Transverse colon (tissue), 4 donors: ENCODE measurements at regions not wholly inside any gene's neighbourhood (a gene's known extent, or its start where the extent isn't known, plus 50 kb on each side); places are given as distances from the start of the nearest gene placed in this dataset.

Source experiments
- DNase-seq: peaks from one replicate; pipeline ENCODE4 v3.0.0-alpha.2; 2019
- H3K27ac ChIP-seq, 4 donors: fragments of 200-600 bp; sonication (generic); 2 replicates each; pipeline ENCODE4 v1.5.1; 2016 to 2018; ENCODE audit warnings: inconsistent platforms in 4 of 4
- H3K27me3 ChIP-seq: fragments of 200-600 bp; sonication (generic); 2 replicates; pipeline ENCODE4 v1.5.1; 2017; ENCODE audit warnings: inconsistent platforms
- H3K36me3 ChIP-seq, 4 donors: fragments of 200-600 bp; sonication (generic); 2 replicates each; pipeline ENCODE4 v1.5.1; 2017 to 2019; ENCODE audit warnings: inconsistent platforms in 4 of 4
- H3K4me1 ChIP-seq, 4 donors: fragments of 200-600 bp; sonication (generic); 2 replicates each; pipeline ENCODE4 v1.5.1; 2017 to 2020; ENCODE audit warnings: inconsistent platforms in 4 of 4
- H3K4me3 ChIP-seq, 4 donors: fragments of 200-600 bp; sonication (generic); 1 replicate in 1 of 4; 2 replicates in 3 of 4; pipeline versions ENCODE4 v1.5.1 to v1.6.1; 2017 to 2019; ENCODE audit warnings: inconsistent platforms in 4 of 4
- H3K9me3 ChIP-seq, 2 donors: fragments of 200-600 bp; sonication (generic); 2 replicates each; pipeline ENCODE4 v1.5.1; 2017 to 2019; ENCODE audit warnings: inconsistent platforms in 2 of 2
- CTCF ChIP-seq, 5 experiments: fragments of 200-600 bp in 3 of 5; fragments of 450-650 bp in 2 of 5; sonication (generic) in 3 of 5; IDR thresholded peaks; 1 replicate in 2 of 5; 2 replicates in 3 of 5; pipeline ENCODE4 v1.5.1; 2016 to 2017; ENCODE audit warnings: antibody characterized with exemption in 5 of 5, inconsistent platforms in 3 of 5, mild to moderate bottlenecking in 2 of 5, moderate library complexity in 1 of 5
- EP300 ChIP-seq: sonication (generic); formaldehyde crosslinking; IDR thresholded peaks from one replicate; pipeline ENCODE4 v1.6.1; 2017; ENCODE audit warnings: antibody characterized with exemption, low read depth
- POLR2A ChIP-seq: fragments of 450-650 bp; IDR thresholded peaks from one replicate; pipeline ENCODE4 v1.6.1; 2016; ENCODE audit warnings: antibody characterized with exemption, mild to moderate bottlenecking, moderate library complexity
- POLR2AphosphoS5 ChIP-seq, 3 donors: sonication (generic); formaldehyde crosslinking; IDR thresholded peaks; one replicate each; pipeline ENCODE4 v1.6.1; 2016; ENCODE audit warnings: antibody characterized with exemption in 3 of 3
- whole genome bisulfite sequencing, 2 donors: methylation state at CpG; one replicate each; pipeline ENCODE4 v1.1.5; 2018; ENCODE audit warnings: low coverage in 1 of 2; 5-methylcytosine and 5-hydroxymethylcytosine counted together
- in situ Hi-C, 4 donors: fragments of 200-750 bp; cut with MboI; loops; one replicate each; pipeline versions ENCODE4 v1.15.0 to v1.15.1; 2017; ENCODE audit warnings: low sequenced_read_pairs in 3 of 4, low pct_ligation_motif_present in 1 of 4, low pct_unique_long_range_greater_than_20kb in 1 of 4
- intact Hi-C: fragments of 100-400 bp; cut with DNase I; formaldehyde crosslinking; loops from one replicate; pipeline ENCODE4 v1.15.1; 2023; ENCODE audit warnings: low total_unique reads

GRCh38 chr2:121895723-121896571 lies 140.5 kb downstream of the TSN start:
- no peak overlapping the region for H3K27ac ChIP-seq
- no peak for DNase-seq
- in situ Hi-C loops, result no loop called here
- H3K27me3 ChIP-seq, result no peaks in the 10 kb centered on the region
- intact Hi-C loops, result no loop called here
- no peak for TF ChIP-seq CTCF (IDR thresholded peaks at IDR 0.05)
- TF ChIP-seq POLR2AphosphoS5 (IDR thresholded peaks at IDR 0.05), result no peak
- no peak for TF ChIP-seq POLR2A
- no peak for TF ChIP-seq EP300
- no peak overlapping the region for H3K4me3 ChIP-seq
- no peaks in the 10 kb centered on the region for H3K9me3 ChIP-seq
- 68 to 78% methylated on average over 6 to 14 of the region's 14 CpGs for WGBS, 2 donors
- H3K4me1 ChIP-seq, result no peaks in the 10 kb centered on the region
- H3K36me3 ChIP-seq, result no peaks in the 10 kb centered on the region

DNA sequence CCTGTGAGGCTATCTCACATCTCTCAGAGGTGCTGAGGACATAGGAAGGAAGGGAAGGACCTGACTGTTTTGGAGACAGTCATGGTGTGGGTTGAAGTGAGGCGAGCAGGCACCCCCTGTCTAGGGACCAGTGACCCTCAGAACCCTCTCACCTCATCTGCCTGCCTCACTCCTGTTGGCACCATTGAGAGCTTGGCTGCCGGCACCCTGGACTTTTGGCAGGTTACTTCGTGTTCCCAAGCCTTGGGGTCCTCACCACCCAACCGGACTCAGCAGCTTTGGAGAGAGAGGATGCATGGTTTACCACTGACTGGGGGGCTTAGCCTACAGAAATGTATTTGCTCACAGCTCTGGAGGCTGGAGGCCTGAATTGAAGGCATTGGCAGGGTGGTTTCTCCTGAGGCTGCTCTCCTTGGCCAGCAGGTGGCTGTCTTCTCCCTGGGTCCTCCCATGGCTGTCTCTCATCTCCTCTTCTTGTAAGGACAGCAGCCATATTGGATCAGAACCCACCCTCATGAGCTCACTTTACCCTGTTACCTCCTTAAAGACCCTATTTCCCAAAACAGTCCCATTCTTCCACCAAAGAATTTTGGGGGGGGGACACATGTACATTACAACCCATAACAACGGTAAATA lies 142.0 kb downstream of the TSN start:
- in situ Hi-C loops (no loop called here), intact Hi-C loops (no loop called here)

GRCh38 chr2:121898483-121898882 lies 143.0 kb downstream of the TSN start:
- Histone ChIP-seq H3K9me3 (no peaks in the 10 kb centered on the region), H3K27me3 (no peaks in the 10 kb centered on the region), H3K4me1 (peaks cover 0 to 10% (median 3%) of the 10 kb centered on the region in 4 donors), H3K36me3 (no peaks in the 10 kb centered on the region), H3K27ac (no peak overlapping the region), H3K4me3 (no peak overlapping the region)
- TF ChIP-seq EP300 (no peak), CTCF (IDR thresholded peaks at IDR 0.05) (no peak), POLR2A (no peak), POLR2AphosphoS5 (IDR thresholded peaks at IDR 0.05) (no peak)
- DNase-seq, result no peak
- intact Hi-C loops (no loop called here), in situ Hi-C loops (no loop called here)
- 70 to 80% methylated on average over 4 of the region's 4 CpGs for WGBS, 2 donors

More for the DNA sequence above, 142.0 kb downstream of the TSN start:
- Histone ChIP-seq H3K27me3 (no peaks in the 10 kb centered on the region), H3K4me3 (no peak overlapping the region), H3K27ac (no peak overlapping the region), H3K4me1 (peaks cover 0 to under 1% (median 0%) of the 10 kb centered on the region in 4 donors), H3K9me3 (no peaks in the 10 kb centered on the region), H3K36me3 (no peaks in the 10 kb centered on the region)
- DNase-seq, result no peak
- no peak for TF ChIP-seq EP300
- no peak for TF ChIP-seq POLR2A
- peak in 4 of 5 experiments; percentile 23 to 42 (median 33) for TF ChIP-seq CTCF (IDR thresholded peaks at IDR 0.05)
- TF ChIP-seq POLR2AphosphoS5 (IDR thresholded peaks at IDR 0.05), result no peak
- whole genome bisulfite sequencing, 2 donors, result 43 to 84% methylated on average over 1 to 5 of the region's 5 CpGs

- in situ Hi-C loops, result no loop called here
- 81 to 93% methylated on average over 4 to 8 of the region's 8 CpGs for WGBS, 2 donors
These were observed 144.9 kb downstream of the TSN start for GRCh38 chr2:121900391-121900790.

More at GRCh38 chr2:121900391-121900790, 144.9 kb downstream of the TSN start:
- H3K27me3 ChIP-seq, result no peaks in the 10 kb centered on the region
- H3K36me3 ChIP-seq, result no peaks in the 10 kb centered on the region
- peaks cover 0 to 10% (median 3%) of the 10 kb centered on the region in 4 donors for H3K4me1 ChIP-seq
- H3K9me3 ChIP-seq, result no peaks in the 10 kb centered on the region
- no peak overlapping the region for H3K4me3 ChIP-seq
- intact Hi-C loops, result no loop called here
- no peak for DNase-seq
- H3K27ac ChIP-seq, result no peak overlapping the region
- TF ChIP-seq POLR2A, result no peak
- no peak for TF ChIP-seq EP300
- TF ChIP-seq POLR2AphosphoS5 (IDR thresholded peaks at IDR 0.05), result no peak
- TF ChIP-seq CTCF (IDR thresholded peaks at IDR 0.05), result no peak
